ENCODE measurements at regions not wholly inside any gene's neighbourhood (a gene's known extent, or its start where the extent isn't known, plus 50 kb on each side); places are given as distances from the start of the nearest gene placed in this dataset.

- DNase-seq (ENCODE audit: low read depth), result no peak
Observed at GRCh38 chr14:98298481-98299244, 973.3 kb downstream of the BCL11B start.

- DNase-seq (ENCODE audit: low read depth), result no peak
Observed at GRCh38 chr14:98301681-98302080, 970.3 kb downstream of the BCL11B start.

- DNase-seq (ENCODE audit: low read depth), result no peak
Observed at GRCh38 chr14:98304574-98304973, 967.4 kb downstream of the BCL11B start.

DNA sequence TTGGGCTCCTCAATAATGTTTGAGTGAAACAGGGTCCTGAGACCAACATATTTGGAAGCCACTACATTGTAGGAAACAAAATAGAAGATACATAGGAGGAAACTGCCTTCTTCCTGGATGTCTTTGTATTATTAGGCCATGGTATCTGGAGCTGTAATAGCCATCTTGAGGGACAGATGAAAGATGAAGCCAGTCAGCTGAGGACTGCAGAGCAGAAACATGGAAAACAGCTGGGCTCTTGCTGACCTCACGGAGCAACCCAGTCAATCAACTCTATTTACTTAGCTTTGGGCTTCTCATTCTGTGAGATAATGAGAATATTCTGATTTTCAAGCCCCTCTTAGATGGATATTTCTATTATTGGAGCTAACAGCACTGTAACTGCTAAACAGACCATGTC, 962.4 kb downstream of the BCL11B start:
- no peak for DNase-seq (ENCODE audit: low read depth)

DNA sequence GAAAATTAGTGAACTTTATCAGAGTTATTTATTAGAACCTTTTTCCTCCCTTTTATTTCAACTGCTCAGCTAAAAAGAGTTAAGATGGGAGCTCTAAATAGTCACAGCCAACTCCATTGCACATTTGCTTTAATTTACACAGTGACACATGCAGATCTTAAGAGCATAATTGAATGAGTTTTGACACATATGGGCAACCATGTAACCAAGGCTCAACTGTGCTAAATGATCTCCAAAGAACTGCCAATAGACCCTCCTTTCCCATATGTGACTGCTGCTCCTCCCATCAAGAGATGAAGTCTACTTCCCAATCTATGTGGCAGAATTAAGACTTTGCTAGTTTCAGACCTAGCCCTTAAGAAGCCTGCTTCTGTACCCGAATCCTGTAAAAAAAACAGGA, 960.0 kb downstream of the BCL11B start:
- no peak for DNase-seq (ENCODE audit: low read depth)

DNA sequence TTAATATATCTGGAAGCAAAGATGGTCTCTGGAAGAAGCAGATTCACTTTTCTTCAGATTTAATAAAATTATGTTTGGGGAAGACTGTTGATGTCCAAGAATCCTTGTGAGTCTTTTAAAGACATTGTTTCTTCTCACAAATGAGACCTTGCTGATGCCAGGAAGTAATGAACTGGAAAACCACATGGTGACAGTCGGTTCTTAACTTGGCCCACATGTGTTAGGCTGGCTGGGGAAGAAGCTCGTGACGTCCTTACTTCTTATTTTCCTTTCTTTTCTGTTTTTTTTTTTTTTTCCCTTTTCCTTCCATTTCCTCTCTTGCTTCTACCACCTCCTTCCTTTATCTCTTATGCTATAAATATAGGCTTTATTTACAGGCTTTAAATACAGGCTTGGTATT, 950.2 kb downstream of the BCL11B start:
- DNase-seq (ENCODE audit: low read depth), result no peak

GRCh38 chr14:98323836-98324235, 948.2 kb downstream of the BCL11B start:
- DNase-seq (ENCODE audit: low read depth), result no peak

- DNase-seq (ENCODE audit: low read depth), result no peak
Observed at GRCh38 chr14:98325761-98326160, 946.2 kb downstream of the BCL11B start.

DNA sequence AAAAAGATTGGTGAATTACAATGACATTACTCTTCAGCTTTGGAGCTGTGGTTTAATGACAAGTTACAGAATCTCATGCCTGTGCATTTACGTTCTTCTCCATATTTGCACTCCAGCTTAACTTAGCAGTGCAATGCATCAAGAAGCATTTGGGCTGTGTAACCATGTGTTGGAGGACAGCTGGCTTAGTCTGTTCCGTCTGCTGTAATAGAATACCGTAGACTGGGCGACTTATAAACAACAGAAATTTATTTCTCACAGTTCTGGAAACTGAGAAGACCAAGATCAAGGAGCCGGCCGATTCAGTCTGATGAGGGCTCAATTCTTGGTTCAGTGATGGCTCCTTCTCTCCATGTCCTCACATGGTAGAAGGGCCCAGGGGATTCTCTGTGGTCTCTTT, 943.5 kb downstream of the BCL11B start:
- DNase-seq (ENCODE audit: low read depth), result no peak

DNA sequence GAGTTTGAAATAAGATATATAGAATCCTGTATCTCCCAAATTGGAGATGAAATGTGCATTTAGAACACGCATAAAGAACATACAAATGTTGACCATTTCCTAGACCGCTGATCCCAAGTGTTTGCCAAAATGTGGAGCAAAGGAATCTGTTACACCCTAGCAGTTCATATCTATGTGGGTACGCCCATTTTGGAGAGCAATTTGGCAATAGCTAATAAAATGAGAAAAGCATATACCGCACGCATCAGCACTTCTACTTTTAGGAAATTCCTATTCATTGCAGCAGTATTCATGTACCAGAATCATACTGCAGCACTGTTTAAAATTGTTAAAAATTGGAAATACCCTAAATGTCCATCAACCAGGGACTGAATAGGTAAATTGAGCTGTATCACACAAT, 937.8 kb downstream of the BCL11B start:
- DNase-seq (ENCODE audit: low read depth), result no peak

DNA sequence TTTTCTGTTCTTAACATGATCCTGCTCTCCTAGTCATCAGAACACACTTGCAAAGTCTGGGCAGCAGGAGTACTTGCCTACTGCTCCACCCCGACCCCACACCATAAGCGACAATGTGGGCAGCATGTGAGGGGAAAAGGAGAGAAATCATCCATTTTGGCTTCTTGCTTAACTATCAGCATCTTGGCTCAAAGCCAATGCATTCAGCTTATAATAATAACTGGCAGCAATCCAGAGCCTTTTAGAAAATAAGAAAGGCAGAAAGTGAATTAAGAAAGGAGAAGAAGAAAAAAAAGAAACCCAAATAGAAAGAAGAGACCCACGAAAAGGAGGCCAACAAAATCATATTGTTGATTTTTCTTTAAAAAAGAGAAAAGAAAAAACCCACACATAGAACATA, 930.8 kb downstream of the BCL11B start:
- DNase-seq (ENCODE audit: low read depth), result no peak

- no peak for DNase-seq (ENCODE audit: low read depth)
Observed at GRCh38 chr14:98345161-98345560, 926.8 kb downstream of the BCL11B start.

- DNase-seq (ENCODE audit: low read depth), result no peak
Observed at GRCh38 chr14:98347686-98348085, 924.3 kb downstream of the BCL11B start.

DNA sequence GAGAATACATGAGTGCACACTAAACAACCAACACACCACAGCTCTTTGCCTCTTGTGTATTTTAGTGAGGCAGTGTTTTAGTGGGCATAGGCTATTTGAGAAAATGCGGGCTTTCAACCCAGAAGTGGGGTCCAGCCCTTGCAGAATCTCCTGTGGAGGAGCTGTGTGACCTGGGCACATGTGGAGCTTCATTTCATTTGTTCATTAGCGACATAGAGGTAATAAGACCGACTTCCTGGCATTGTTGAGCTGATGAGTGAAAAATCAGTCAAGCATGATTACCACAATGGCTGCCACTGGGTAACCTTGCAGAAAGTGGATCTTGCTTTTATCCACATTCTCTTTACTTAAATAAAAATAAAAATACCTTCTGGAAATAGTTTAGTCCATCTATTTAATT, 923.5 kb downstream of the BCL11B start:
- no peak for DNase-seq (ENCODE audit: low read depth)

DNA sequence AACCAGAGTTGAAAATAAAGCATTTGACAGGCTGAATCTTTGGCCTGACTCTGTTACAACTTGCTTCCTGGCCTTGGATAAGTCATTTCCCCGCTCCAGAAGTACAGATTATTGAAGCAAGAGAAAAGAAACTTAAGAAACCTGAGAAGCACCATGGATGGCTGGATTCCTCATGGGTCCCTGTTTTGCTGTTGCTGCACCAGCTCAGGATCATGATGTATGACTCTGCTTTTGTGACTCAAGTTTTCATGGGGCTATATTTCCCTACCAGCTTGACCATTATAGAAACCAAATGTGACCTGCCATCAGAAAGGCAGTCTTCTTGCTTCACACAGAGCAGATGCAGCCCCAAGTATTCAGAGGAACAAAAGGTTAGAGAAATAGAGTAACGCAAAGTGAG, 921.8 kb downstream of the BCL11B start:
- DNase-seq (ENCODE audit: low read depth), result no peak

DNA sequence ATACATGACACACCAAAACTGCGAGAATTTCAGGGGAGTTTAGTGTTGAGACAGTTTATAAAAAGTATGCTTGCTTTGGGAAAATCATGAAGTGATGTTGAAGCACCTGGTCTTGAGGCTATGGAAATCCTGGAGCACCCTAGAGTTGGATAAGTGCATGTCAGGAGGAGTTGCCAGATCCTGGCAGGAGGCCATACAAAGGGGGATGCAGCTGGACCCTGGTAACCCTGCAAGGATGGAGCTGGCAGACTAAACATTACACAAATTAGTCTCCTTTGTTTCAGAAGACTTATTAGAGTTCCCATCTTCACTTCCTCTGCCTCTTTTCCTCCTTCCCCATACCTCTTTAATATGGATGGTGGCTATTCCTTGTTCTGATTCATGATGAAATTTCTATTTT, 907.0 kb downstream of the BCL11B start:
- DNase-seq (ENCODE audit: low read depth), result no peak

GRCh38 chr14:98366429-98366828, 905.6 kb downstream of the BCL11B start:
- DNase-seq (ENCODE audit: low read depth), result no peak

DNA sequence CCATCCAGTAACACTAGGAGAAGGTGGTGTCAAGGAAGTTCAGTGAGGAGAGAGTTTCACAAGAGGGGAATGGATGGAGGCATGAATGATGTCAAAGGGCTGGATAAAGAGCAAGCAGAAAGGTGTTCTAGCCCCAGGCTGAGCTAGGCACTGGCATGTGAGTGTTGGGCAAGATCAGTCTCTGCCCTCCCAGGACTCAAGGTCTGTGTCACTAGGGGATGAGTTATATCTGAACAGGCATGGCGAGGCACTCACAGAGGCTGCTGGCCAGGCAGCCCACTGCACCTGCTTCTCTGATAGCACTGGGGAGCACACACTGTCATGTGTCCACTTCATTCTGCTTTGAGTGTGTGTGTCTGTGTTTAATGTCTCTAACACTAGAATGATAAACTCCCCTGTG, 903.8 kb downstream of the BCL11B start:
- DNase-seq (ENCODE audit: low read depth), result no peak

GRCh38 chr14:98368916-98369315, 903.1 kb downstream of the BCL11B start:
- no peak for DNase-seq (ENCODE audit: low read depth)

GRCh38 chr14:98369344-98369743, 902.7 kb downstream of the BCL11B start:
- DNase-seq (ENCODE audit: low read depth), result no peak

DNA sequence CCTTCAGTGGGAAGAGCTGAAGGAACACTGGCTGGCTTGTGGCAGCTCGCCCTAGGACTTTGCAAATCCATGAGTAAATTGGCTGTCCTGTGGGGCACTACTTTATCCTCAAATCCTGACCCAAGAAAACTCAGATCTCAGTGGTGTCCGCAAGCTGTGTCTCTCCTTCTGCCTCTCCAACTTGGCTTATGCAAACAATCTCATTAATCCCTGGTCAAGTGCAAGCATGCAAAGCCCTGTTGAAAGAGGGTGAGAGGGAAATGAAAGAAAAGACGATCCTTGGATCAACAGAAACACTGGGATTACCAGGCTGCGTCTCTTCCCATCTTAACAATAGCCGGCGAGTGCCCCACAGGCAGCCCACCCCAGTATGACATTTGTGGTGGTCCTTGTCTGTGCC, 901.6 kb downstream of the BCL11B start:
- DNase-seq (ENCODE audit: low read depth), result no peak

DNA sequence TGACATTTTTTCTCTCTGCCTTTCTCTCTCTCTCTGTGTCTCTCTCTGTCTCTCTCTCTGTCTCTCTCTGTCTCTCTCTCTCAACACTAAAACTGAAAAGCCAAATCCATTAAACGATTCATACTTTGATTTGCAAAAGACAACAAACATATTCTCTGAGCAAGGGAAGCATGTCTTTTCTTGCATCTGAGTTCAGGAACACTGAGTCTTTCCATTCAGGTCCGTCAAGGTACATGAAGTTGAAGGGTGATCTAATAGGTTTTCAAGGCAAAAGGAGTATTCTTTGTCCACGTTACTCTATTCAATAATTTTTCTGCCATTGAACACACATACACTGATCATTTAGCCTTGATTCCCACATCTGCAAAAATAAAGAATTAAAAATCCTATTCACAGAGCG, 900.9 kb downstream of the BCL11B start:
- no peak for DNase-seq (ENCODE audit: low read depth)

DNA sequence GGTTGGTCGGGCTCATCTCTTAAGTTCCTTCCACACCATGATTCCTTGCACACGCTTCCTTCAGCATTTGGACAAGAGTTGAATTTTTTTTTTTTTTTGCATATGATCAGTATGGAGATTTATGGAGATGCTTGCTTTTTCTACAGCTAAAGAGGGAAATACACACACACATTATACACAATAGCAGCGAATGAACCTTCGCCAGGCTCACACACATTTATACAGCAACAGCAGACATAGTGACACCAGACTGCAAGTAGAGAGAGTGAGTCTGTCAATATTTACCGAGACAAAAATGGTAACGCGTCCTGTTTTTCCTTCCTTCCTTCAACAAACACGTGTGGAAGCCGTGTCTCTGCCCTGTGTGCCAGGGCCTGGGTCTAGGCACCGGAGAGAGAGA, 897.9 kb downstream of the BCL11B start:
- DNase-seq (ENCODE audit: low read depth), result no peak

DNA sequence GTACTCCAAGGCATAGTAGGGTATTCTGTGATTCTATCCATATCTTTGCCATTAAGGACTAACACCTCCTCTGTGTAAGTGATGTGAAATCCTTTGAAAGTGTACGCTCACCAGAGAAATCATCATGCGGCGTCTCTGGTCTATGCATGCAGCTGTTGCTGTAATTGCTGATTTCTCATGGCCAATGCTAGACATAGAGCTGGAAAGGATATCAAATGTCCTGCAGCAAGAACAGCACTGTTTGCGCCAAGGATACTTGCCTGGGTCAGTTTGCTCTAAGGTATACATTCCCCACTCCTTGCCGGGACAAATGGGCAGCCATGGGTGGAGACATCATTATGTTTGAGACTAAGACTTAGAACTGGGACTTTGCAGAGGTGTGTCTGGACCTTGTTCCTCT, 896.4 kb downstream of the BCL11B start:
- DNase-seq (ENCODE audit: low read depth), result no peak

GRCh38 chr14:98379830-98380229, 892.2 kb downstream of the BCL11B start:
- DNase-seq (ENCODE audit: low read depth), result no peak

All from fibroblast of the conjunctiva (primary cell).